RPMI7951 (cell line): ENCODE measurements at regions not wholly inside any gene's neighbourhood (a gene's known extent, or its start where the extent isn't known, plus 50 kb on each side); places are given as distances from the start of the nearest gene placed in this dataset.
"Not testable (repeated sequence)": the region's sequence is repeated elsewhere in the genome, so short reads cannot be mapped to it uniquely, and the experiment has no call there.

Experiments used
- DNase-seq: peaks from one replicate; pipeline ENCODE4 v3.0.0-alpha.2; 2012; ENCODE audit warnings: low read depth

- DNase-seq: no peak
Measured at GRCh38 chr5:15103130-15103529, 231.6 kb upstream of the ANKH start.

GRCh38 chr5:15097552-15097951, 226.0 kb upstream of the ANKH start:
- DNase-seq: no peak

DNA sequence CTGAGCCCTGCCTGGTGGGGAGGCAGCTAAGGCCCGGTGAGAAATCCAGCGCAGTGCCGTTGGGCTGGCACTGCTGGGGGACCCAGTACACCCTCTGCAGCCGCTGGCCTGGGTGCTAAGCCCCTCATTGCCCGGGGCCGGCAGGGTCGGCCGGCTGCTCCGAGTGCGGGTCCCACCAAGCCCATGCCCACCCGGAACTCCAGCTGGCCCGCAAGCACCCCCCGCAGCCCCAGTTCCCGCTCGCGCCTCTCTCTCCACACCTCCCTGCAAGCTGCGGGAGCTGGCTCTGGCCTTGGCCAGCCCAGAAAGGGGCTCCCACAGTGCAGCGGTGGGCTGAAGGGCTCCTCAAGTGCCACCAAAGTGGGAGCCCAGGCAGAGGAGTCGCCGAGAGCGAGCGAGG, 225.1 kb upstream of the ANKH start:
- DNase-seq: not testable (repeated sequence)

- DNase-seq: no peak
Measured at GRCh38 chr5:15092801-15093200, 221.2 kb upstream of the ANKH start.

DNA sequence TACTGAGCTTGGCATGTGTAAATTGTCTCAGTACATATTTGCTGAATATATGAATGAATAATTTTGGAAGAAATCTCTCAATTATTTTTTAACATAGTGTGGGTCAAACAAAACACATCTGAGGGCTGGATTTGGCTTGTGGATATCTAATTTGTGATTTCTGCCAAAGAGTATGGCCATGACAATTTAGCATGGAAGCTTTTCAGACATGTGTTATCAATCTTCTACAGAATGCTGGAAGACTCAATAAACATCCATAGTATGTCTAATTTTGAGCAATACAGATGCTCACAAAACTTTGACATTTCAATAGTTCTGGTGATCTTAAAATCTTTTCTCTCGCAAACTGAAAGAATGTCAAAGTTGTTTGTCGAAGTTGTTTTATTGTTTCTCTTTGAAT, 214.1 kb upstream of the ANKH start:
- no peak for DNase-seq

DNA sequence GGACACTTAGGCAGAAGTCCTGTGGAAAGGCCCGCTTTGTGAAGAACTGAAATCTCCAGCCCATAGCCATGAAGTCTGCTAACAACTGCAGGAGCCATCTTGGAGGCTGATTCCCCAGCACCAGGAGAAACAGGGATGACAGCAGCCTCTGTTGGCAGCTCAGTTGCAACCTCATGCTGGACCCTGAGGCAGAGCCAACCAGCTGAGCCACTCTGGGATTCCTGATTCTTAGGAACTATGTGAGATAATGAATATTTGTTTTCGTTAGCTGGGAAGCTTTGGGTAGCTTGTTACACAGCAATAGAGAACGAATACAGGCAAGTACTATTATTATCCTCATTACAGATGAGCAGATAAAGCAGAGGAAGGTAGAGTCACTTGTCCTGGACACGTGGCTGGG, 210.5 kb upstream of the ANKH start:
- DNase-seq: no peak

DNA sequence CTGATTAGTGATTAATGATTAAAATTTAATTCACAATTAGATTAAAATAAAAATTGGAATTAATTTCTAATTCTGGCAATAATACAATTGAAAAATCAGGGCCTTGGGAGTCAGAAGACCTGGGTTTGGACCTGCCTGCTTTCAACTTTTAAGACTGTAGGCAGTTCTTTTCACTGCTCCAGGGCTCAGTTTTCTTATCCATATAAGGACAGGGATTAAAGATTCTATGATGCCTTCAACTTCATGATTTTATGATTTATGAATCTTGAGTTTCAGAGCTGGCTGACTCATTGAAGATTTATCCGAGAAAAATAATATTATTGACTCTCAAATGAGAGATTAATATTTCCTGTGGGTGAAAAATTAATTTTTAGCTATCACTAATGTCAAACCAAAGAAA, 208.6 kb upstream of the ANKH start:
- no peak for DNase-seq

- DNase-seq: no peak
Measured at GRCh38 chr5:15079566-15079965, 208.0 kb upstream of the ANKH start.

GRCh38 chr5:15074651-15075050, 203.1 kb upstream of the ANKH start:
- DNase-seq: no peak

DNA sequence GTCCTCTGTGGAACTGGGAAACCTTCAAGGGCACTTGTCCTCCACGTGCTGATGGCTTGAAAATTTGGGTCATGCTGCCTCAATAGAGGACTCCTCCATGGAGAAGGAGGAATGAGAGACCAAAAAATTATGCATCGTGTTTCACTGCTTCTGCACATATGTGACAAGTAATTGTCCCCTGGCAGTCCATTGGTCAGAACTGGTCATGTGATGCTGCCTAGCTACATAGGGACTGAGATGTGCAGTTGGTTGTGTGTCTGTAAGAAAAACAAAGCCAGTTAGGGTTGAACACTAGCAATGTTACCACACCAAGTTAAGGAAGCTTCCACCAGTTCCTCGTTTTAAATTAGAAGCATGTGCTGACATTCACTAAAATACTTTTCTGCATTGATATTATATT, 201.9 kb upstream of the ANKH start:
- DNase-seq: no peak

- no peak for DNase-seq
Measured at GRCh38 chr5:15070907-15071306, 199.3 kb upstream of the ANKH start.

DNA sequence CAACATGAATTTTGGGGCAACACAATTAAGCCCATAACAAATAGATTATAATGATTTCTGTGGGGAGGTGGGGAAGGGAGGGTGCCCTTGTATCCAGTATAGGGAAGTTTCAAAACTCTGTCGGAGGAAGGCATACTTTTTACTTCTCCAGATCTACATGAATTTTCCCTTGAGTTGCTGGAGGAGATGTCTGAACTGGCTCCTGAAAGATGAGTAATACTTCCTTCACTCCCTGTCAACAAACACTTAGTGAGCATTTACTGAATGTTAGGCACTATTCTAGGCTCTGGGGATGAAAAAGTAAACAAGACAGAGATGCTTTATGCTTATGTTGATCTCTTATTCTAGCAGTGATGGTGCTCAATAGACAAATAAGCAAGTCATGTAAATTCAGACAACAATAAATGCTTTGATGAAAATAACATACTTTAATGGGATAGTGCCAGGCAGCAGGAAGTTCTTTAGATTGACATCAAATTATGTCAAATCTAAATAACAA, 197.9 kb upstream of the ANKH start:
- DNase-seq: no peak

- no peak for DNase-seq
Measured at GRCh38 chr5:15065091-15065490, 193.5 kb upstream of the ANKH start.

DNA sequence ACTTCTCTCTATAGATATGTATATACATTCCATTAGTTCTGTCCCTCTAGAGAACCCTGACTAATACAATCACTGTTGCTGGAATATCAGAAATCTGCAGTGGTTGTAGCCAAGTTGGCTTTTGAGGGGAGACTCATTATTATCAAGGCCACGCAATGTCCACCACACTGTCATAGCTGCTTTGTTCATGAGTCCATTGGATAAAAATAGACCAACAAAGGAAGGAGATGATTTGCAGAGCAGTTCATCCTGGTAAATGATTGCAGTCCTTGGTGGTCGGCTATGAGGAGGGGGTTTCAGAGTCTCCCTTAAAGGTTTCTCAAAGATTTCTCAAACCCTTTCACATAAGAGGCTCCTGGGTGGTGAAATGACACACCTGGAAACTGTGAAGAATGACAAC, 192.8 kb upstream of the ANKH start:
- no peak for DNase-seq

GRCh38 chr5:15056988-15057592, 185.5 kb upstream of the ANKH start:
- no peak for DNase-seq

DNA sequence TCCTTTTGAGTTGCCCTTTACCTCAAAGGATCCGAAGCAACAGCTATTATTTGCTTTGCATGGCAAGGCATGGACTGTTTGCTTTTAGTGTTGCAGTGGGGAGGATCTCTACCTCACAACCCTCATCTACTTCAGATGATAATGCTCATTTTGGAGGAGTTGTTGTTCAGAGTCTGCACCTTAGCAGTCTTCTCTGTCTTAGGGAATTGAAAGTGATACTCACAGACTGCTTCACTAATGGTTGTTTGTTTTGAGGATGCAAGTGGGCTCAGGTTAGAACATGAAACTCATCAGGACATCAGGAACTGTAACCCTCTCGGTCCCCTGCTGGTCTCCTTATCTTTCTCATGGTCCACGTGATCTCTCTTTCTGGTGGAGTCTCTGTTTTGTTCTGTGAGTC, 172.9 kb upstream of the ANKH start:
- DNase-seq: no peak

GRCh38 chr5:15037247-15037908, 165.8 kb upstream of the ANKH start:
- no peak for DNase-seq

- DNase-seq: no peak
Measured at GRCh38 chr5:15034379-15034778, 162.8 kb upstream of the ANKH start.

GRCh38 chr5:15031180-15031579, 159.6 kb upstream of the ANKH start:
- DNase-seq: no peak

DNA sequence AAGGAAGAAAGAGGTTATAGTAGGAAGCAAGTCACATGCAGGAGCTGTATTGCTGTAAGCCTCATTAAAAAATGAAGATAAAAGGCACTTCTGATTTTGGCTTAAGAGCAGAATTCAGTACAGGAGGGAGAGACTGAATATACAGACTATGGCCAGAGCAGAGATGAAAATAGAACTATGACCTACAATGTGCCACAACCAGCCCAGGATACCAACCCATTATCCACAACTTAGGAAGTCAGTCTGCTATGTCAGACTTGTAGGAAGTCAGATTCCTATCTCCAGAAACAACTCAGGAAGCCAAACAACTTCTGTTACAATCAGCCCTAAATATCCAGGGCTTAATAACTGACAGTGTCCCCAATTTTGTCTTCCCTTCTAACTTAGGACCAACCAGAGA, 156.2 kb upstream of the ANKH start:
- DNase-seq: no peak

DNA sequence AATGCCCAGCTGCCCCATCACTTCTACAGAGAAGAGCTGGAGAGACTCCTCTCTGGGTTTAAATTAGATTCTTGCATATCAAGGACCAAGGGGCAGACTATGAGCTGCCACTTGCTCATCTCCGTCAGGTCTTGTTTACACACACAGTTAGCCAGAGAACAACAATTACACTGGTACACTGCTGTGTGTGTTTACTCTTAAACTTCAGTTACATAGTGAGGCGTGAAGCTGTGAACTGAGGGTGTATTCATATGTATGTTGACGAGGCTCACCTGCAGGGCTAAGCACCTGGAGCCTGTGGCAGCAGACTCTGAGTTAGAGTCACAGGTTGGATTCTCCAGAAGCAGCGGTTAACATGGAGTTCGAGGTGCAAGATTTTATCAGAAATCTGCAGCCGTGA, 155.4 kb upstream of the ANKH start:
- no peak for DNase-seq

- DNase-seq: peak; percentile 40
Measured at GRCh38 chr5:15026011-15026893, 154.7 kb upstream of the ANKH start.

GRCh38 chr5:15023846-15024245, 152.3 kb upstream of the ANKH start:
- peak; percentile 2 for DNase-seq
